ENCODE measurements at regions not wholly inside any gene's neighbourhood (a gene's known extent, or its start where the extent isn't known, plus 50 kb on each side); places are given as distances from the start of the nearest gene placed in this dataset.

- Histone ChIP-seq H3K27me3 (ENCODE audit: insufficient read depth, low read length) (no peaks in the 10 kb centered on the region), H3K23me2 (ENCODE audit: insufficient read length, low read depth, low read length, poor library complexity, severe bottlenecking) (peaks cover 1% of the 10 kb centered on the region), H3K4ac (ENCODE audit: low read depth, low read length) (no peak overlapping the region), H2AK5ac (ENCODE audit: insufficient read length, low read length) (no peak overlapping the region), H2BK12ac (ENCODE audit: insufficient read length, low read depth, low read length) (no peak overlapping the region), H3T11ph (ENCODE audit: low read length) (no peak overlapping the region), H3K79me2 (ENCODE audit: insufficient read depth, low read length) (no peaks in the 10 kb centered on the region), H3K79me1 (ENCODE audit: insufficient read depth, low read depth, low read length, poor library complexity, severe bottlenecking) (no peaks in the 10 kb centered on the region), H3K14ac (ENCODE audit: insufficient read depth, low read length) (no peak overlapping the region), H4K8ac (replicated peaks; ENCODE audit: insufficient read length, low read depth, low read length) (no peak overlapping the region), H3K9me3 (ENCODE audit: control insufficient read depth, low read depth, low read length) (no peaks in the 10 kb centered on the region), H2BK120ac (ENCODE audit: low read depth, low read length, poor library complexity, severe bottlenecking) (no peak overlapping the region), H2AFZ (ENCODE audit: low read length) (no peak overlapping the region), H3K56ac (ENCODE audit: insufficient read length, low read depth, low read length) (no peak overlapping the region), H4K91ac (ENCODE audit: insufficient read length, low read depth, low read length) (no peak overlapping the region), H3K9ac (ENCODE audit: extremely low read depth, insufficient read length, low read length) (no peak overlapping the region), H3K4me2 (ENCODE audit: insufficient read depth, insufficient read length, low read length) (no peak overlapping the region), H2BK5ac (ENCODE audit: insufficient read length, low read length) (no peak overlapping the region), H4K20me1 (ENCODE audit: control insufficient read depth, insufficient read depth, insufficient read length) (no peaks in the 10 kb centered on the region), H4K5ac (ENCODE audit: insufficient read length, low read depth, low read length) (no peak overlapping the region), H3K27ac (ENCODE audit: insufficient read length, low read depth, low read length) (no peak overlapping the region), H3K23ac (ENCODE audit: insufficient read length, low read depth, low read length) (no peak overlapping the region), H3K4me1 (ENCODE audit: insufficient read depth, low read length) (no peaks in the 10 kb centered on the region), H3K18ac (ENCODE audit: insufficient read length, low read depth, low read length) (no peak overlapping the region), H2BK15ac (ENCODE audit: low read depth, low read length) (no peak overlapping the region), H2BK20ac (ENCODE audit: low read depth, low read length, poor library complexity, severe bottlenecking) (no peak overlapping the region)
- Mint-ChIP-seq H3K27me3 (ENCODE audit: low read depth) (peaks cover 2% of the 10 kb centered on the region), H3K4me3 (no peak overlapping the region), H3K4me1 (peaks cover 21 to 22% of the 10 kb centered on the region in 2 experiments), H3K36me3 (ENCODE audit: insufficient read depth in 1 of 3, low read depth in 3 of 3) (0 out of 7 replicates have a peak, but pooled peaks cover 0 to 8% (median 0%) of the 10 kb centered on the region in 3 experiments), H3K9me3 (peaks cover 0 to 4% of the 10 kb centered on the region in 2 experiments; a peak in 1 of 5 replicates), H3K27ac (no peak overlapping the region; a peak in 1 of 7 replicates)
- no CpG with 5 or more reads among the region's 9 CpGs for WGBS (ENCODE audit: extremely low coverage, insufficient read length, low lambda C conversion rate)
- TF ChIP-seq CTCF (conservative IDR thresholded peaks at IDR 0.05), result no peak
- no peak for DNase-seq
Observed at GRCh38 chr2:64789466-64790320, 136.0 kb upstream of the SERTAD2 start.

Measured in H9 (cell line).